HTR-8/SVneo (cell line): ENCODE measurements at regions not wholly inside any gene's neighbourhood (a gene's known extent, or its start where the extent isn't known, plus 50 kb on each side); places are given as distances from the start of the nearest gene placed in this dataset.

ENCODE experiments used
- DNase-seq: peaks from one replicate; pipeline ENCODE4 v3.0.0; 2011; ENCODE audit warnings: low spot score, mixed read lengths; ENCODE audit not compliant: insufficient read length
- FAIRE-seq: peaks from 2 replicates; lab custom pipeline; 2011; peaks lifted over from hg19 to GRCh38; lab: Jason Lieb, UNC

DNA sequence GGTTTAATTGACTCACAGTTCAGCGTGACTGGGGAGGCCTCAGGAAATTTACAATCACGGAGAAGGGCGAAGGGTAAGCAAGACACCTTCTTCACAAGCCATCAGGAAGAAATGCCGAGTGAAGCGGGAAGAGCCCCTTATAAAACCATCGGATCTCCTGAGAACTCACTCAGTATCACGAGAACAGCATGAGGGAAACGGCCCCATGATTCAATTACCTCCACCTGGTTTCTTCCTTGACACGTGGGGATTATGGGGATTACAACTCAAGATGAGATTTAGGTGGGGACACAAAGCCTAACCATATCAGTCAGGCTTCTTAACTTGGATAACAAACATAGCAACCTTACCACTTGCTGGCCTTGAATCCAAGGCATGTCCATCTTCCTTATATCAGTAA, 73.6 kb upstream of the FOXN2 start:
- no peak for DNase-seq
- no peak for FAIRE-seq

DNA sequence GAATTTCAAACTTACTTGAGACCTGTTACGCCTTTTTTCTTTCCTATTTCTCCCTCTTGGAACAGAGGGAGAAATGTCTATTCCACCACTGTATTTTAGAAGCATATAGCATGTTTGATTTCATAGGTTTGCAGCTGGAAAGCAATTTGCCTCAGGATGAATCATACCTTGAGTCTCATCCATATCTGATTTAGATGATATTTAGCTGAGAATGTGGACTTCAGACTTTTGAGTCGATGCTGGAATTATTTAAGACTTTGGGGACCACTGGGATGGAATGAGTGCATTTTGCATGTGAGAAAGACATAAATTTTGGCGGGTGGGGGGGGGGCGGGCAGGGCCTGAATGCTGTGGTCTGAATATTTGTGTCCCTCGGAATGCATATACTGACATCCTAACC, 67.3 kb upstream of the FOXN2 start:
- DNase-seq = no peak
- no peak for FAIRE-seq

DNA sequence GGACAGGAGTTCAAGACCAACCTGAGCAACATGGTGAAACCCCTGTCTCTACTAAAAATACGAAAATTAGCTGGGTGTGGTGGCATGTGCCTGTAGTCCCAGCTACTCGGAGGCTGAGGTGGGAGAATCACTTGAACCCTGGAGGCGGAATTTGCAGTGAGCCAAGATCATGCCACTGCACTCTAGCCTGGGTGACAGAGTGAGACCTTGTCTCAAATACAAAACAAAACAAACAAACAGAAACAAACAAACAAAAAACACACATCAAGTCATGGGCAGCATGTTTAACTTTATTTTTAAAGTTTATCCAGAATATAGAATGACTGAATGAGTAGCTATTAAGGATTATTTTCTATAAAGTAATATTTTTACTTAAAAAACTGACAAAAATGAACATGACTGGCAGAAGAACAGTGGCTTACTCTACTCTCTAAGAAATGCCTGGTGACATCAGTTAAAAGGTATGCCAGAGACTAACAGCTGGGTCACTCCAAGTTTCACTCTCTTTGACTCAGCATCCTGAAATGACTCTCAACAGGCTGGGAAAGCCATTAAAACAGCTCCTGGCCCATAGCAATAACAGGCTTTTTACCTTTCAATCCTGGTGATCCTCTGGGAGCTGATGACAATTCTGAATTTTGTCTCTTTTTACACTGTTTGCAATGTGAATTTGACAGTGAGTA, 66.1 kb upstream of the FOXN2 start:
- FAIRE-seq = no peak
- peak; percentile 79 for DNase-seq

DNA sequence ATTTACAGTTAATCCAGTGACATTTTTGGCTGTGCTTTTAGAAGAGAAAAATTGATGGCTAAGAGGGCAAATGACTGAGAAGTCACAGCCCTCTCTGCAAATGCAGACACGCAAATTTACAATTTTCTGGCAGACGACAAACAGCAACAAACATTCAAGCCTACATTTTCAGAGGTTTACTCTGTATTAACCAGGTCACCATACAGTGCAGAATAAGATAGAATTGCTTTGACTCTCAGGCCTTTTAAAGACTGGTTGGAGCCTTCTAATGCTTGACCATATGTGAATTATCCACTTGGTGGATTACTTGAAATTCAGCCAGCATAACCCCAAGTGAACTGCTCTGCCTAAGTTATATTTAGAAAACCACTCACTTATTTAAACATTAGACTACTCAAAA, 65.5 kb upstream of the FOXN2 start:
- no peak for DNase-seq
- FAIRE-seq = no peak

DNA sequence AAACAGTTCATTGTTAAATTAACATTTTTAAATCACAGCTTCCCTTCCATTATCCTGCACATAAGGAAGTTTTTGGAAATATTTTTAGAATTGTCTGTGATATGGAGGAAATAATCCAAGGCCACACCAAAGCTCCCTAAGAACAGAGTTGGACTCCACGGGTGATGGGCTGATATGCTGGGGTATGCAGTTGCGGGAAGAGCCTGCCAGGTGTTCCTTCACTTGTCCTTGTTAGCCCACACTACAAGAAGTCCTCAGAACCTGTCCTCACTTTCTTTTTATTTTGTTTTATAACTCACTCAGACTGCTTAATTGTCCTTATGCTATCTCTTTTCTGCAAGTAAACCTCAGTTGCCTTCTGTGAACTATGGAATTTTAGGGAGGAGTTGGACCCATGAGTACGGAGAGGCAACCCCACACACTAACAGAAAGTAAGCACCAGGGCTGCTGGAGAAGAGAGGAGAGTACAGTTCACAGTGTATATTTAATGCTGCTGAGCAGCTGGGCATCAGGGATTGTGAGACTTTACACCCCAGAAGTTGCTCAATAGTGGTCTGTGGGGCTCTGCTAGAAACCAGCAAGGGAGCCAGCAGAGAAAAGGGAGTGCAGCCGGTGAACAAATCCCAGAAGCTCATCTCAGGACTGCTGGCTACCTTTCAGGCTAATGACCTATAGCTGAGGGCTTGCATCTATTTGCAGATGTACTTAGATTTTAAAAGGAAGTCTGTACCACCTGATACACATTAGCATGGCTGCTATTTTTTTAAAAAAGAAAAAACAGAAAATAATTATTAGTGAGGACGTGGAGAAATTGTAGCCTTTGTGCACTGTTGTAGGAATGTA, 64.6 kb upstream of the FOXN2 start:
- DNase-seq = no peak
- FAIRE-seq = no peak

DNA sequence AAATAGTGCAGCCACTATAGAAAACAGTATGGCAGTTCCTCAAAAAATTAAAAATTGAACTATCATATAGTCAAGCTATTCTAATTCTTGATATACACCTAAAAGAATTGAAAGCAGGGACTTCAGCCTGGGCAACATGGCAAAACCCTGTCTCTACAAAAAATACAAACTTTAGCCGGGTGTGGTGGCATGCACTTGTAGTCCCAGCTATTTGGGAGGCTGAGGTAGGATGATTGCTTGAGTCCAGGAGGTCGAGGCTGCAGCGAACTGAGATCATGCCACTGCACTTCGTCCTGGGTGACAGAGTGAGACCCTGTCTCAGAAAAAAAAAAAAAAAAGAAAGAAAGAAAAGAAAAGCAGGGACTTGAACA, 64.0 kb upstream of the FOXN2 start:
- DNase-seq (no peak), FAIRE-seq (no peak)

DNA sequence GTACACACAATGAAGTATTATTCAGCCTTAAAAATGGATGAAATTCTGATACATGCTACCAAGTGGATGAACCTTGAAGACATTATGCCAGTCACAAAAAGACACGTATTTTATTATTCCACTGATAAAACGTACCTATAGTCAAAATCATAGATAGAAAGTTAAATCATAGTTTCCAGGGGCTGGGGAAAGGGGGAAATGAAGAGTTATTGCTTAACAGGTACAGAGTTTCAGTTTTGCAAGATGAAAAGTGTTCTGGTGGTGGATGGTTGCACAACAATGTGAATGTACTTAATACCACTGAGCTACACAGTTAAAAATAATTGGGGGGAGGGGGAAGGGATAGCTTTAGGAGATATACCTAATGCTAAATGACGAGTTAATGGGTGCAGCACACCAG, 63.5 kb upstream of the FOXN2 start:
- FAIRE-seq = no peak

DNA sequence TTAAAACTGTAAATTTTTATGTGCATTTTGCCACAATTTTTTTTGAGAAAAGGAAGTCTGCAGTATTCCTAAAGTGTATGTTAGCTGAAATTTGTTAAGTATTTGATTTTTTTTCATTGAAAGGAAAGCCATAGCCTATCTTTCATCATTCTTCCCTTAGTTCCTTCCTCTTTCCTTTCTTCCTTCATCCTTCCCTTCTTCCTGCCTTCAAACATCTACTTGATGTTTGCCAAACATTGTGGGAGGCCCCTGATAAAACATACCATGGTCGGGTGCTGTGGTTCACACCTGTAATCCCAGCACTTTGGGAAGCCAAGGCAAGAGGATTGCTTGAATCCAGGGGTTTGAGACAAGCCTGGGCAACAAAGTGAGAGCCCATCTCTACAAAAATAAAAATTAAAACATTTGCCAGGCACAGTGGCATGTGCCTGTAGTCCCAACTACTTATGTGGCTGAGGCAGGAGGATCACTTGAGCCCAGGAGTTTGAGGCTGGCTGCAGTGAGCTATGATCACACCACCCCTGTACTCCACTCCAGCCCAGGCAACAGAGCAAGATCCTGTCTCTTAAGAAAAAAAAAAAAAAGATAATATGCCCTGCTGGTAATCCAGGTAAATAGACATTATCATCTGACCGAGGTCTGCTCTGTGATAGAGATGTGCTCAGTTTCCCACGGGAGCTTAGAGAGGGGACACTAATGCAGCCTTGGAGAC, 62.9 kb upstream of the FOXN2 start:
- FAIRE-seq (no peak), DNase-seq (no peak)

More for the DNA sequence above, 63.5 kb upstream of the FOXN2 start:
- no peak for DNase-seq

DNA sequence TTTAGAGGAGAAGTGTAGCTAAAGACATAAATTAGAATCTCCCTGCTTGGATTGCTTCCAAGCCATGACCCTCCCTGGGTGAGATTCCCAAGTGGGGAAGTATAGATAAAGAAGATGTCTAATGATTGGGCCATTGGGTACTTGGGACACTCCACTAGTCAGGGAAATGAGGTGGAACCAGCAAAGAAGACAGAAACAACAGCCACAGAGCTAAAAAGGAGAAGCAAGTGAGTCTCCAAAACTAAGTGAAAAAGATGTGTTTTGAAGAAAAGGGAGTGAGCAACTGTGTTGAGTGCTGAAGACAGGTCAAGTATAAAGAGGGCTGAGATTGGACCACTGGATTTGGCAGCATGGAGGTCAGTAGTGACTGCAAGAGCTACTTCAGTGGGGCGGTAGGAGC, 61.2 kb upstream of the FOXN2 start:
- no peak for DNase-seq
- no peak for FAIRE-seq

DNA sequence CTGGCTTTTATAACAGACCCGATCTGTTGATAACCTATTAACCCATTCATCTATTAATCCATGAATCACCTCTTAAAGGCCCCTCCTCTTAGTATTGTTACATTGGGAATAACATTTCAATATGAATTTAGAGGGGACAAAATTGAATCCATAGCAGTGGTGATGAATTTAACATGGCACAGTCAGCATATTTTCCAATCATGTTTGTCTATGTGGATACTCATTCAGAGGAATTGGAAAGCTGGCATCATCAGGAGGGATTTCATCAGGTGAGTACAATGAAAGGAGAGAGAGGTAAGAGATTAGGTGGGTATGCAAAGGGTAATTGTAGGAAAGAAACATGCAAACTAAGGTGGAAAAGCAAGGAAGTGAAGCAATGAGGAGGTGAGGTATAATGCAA, 59.6 kb upstream of the FOXN2 start:
- FAIRE-seq = no peak
- no peak for DNase-seq

DNA sequence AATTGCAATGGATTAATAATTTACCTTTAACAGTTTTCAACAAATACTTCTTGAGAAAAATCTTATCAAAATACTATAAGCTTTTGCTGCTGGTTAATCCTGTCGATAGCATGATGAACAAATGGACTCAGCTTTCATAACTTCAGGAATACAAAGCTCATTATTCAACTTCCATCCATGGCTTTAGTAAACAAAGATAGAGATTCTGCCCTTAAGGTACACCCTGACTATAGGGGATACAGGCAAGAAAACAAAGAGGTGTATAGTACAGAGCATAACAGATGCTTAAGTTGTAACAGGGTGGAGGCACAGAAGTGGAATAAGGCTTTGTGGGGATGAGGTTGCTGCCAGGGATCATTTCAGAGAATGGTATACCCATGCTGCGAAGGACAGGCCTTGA, 57.0 kb upstream of the FOXN2 start:
- DNase-seq (no peak), FAIRE-seq (no peak)

DNA sequence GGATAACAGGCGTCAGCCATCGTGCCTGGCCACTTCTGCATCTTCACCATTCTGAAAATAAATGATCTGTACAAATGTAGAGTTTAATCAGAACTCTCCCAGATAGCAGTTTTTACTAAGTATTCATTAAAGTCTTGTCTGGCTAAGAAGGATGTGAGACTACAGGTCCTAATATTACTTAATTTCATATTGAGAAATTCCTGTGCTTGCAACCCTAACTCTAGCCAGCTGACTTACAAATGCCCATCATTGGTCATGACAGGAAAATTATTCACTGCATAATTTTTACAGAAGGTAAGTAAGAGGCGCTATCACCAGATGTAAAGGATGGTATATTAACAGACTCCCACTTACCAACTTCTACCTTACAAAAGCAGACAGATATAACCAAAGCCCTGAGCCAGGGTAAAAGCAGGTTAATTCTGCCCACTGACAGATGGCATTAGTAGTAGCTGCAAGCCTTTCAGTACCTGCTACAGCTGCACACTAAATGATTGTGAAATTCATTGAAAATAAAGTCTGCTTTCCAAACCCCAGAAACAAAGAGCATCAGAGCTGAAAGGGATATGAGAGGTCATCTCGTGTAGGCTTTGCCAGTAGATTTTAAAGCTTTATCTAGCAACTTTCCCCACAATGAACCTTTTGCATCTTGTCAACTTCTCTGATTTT, 55.9 kb upstream of the FOXN2 start:
- FAIRE-seq = no peak

DNA sequence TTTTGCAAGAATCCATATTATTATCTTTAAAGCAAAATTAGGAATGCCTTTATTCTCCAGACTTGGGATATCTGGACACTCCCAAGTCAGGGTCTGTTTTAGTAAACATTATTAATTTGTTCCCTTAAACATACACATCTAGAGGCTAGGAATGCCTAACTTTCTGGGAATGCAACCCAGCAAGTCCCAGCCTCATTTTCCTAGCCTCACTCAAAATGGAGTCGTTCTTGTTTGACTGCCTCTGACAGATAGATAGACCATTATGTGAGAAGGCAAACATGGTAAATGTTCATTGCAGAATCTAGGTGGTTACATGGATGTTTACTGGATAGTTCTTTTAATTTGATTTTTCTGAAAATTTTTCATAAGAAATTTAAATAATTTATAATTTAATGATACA, 54.7 kb upstream of the FOXN2 start:
- DNase-seq (no peak), FAIRE-seq (no peak)

More for the DNA sequence above, 55.9 kb upstream of the FOXN2 start:
- no peak for DNase-seq

DNA sequence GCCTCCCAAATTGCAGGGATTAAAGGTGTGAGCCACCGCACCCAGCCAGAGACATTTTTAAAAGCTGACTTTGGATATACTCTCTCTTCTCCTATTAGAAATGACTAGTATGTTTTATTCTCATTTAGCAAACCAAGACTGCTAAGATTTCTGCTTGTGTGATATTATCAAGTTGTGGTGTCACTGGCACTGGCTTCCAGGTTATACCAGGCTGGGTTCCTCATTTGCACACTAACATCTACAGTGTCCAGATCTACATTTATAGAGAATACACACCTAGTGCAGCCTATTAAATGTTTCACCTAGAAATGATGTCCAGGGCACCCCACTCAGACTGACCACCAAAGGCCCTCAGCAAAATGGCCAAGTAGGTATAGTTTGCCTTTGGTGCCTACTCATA, 49.9 kb upstream of the FOXN2 start:
- DNase-seq (no peak), FAIRE-seq (no peak)
